Spleen (tissue), 7 donors: ENCODE measurements at regions not wholly inside any gene's neighbourhood (a gene's known extent, or its start where the extent isn't known, plus 50 kb on each side); places are given as distances from the start of the nearest gene placed in this dataset.

ENCODE experiments used
- POLR2A ChIP-seq, 3 donors: fragments of 450-650 bp; IDR thresholded peaks; one replicate each; pipeline ENCODE4 v1.5.1; 2017; ENCODE audit warnings: antibody characterized with exemption in 3 of 3, mild to moderate bottlenecking in 1 of 3
- TF ChIP-seq, protein P1 (sequence below), 11 experiments: fragments of 200-600 bp in 7 of 11; fragments of 450-650 bp in 4 of 11; sonication (generic) in 4 of 11; IDR thresholded peaks in 8 of 11; conservative IDR thresholded peaks in 3 of 11; 1 replicate in 7 of 11; 2 replicates in 4 of 11; pipeline versions ENCODE4 v1.4.0 to v1.8.0; 2016 to 2021; ENCODE audit warnings: antibody characterized with exemption in 11 of 11, inconsistent platforms in 4 of 11, mild to moderate bottlenecking in 1 of 11
- donor health status: DM: no; HTN: no; CAD: no; lungs with moderate emphysema.
- donor health status: DM: no; HTN: no; CAD: no.
- donor health status: DM: no; HTN: no; CAD: no.

DNA sequence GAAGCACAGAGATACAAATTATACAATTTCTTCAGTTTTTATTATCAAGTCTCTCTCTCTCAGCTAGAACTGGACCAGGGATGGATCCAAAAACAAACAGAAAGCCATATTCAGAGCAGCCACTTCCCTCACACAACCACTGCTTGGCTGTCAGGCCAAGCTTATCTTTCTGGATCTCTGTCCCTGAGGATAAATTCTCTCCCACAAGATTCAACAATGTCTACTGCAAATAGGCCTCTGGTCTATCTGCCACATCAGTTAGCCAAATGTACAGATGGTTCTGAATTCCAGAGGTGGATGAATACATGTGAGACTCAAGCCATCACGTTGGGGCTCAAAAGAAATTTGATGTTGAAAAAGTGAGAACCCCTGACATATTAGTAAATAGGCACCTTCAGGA is 350.9 kb downstream of the LTN1 start:
- TF ChIP-seq, protein P1, sequence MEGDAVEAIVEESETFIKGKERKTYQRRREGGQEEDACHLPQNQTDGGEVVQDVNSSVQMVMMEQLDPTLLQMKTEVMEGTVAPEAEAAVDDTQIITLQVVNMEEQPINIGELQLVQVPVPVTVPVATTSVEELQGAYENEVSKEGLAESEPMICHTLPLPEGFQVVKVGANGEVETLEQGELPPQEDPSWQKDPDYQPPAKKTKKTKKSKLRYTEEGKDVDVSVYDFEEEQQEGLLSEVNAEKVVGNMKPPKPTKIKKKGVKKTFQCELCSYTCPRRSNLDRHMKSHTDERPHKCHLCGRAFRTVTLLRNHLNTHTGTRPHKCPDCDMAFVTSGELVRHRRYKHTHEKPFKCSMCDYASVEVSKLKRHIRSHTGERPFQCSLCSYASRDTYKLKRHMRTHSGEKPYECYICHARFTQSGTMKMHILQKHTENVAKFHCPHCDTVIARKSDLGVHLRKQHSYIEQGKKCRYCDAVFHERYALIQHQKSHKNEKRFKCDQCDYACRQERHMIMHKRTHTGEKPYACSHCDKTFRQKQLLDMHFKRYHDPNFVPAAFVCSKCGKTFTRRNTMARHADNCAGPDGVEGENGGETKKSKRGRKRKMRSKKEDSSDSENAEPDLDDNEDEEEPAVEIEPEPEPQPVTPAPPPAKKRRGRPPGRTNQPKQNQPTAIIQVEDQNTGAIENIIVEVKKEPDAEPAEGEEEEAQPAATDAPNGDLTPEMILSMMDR (IDR thresholded peaks at IDR 0.05 in 8 of 11, conservative IDR thresholded peaks at IDR 0.05 in 3 of 11), result no peak
- no peak for TF ChIP-seq POLR2A (IDR thresholded peaks at IDR 0.05)
